Colonic mucosa (tissue), 4 donors: ENCODE measurements at regions not wholly inside any gene's neighbourhood (a gene's known extent, or its start where the extent isn't known, plus 50 kb on each side); places are given as distances from the start of the nearest gene placed in this dataset.

ENCODE experiments used
- DNase-seq: peaks from one replicate; pipeline ENCODE4 v3.0.0-alpha.2; 2020
- H3K27ac ChIP-seq: fragments of 200-600 bp; one replicate; pipeline ENCODE4 v1.8.0; 2021
- H3K27me3 ChIP-seq: fragments of 200-600 bp; one replicate; pipeline ENCODE4 v1.8.0; 2021
- H3K36me3 ChIP-seq: fragments of 200-600 bp; one replicate; pipeline ENCODE4 v1.8.0; 2021
- H3K4me1 ChIP-seq: fragments of 200-600 bp; one replicate; pipeline ENCODE4 v1.8.0; 2021; ENCODE audit warnings: mild to moderate bottlenecking
- H3K4me3 ChIP-seq: fragments of 200-600 bp; one replicate; pipeline ENCODE4 v1.8.0; 2021
- H3K9ac ChIP-seq, 2 donors: one replicate each; pipeline ENCODE4 v1.7.0; 2013; ENCODE audit warnings: control low read depth in 2 of 2, low read depth in 2 of 2, low read length in 2 of 2
- H3K9me3 ChIP-seq: fragments of 200-600 bp; one replicate; pipeline ENCODE4 v1.8.0; 2021
- intact Hi-C: fragments of 100-400 bp; cut with DNase I; formaldehyde crosslinking; loops from one replicate; pipeline ENCODE4 v1.14.1; 2022
- TF ChIP-seq, protein P1 (sequence below): fragments of 200-600 bp; IDR thresholded peaks from one replicate; pipeline ENCODE4 v1.8.0; 2022; ENCODE audit warnings: antibody characterized with exemption, mild to moderate bottlenecking
- donor health status: healthy.
- donor health status: DM: no; HTN: no; CAD: no.
- donor health status: DM: no; HTN: no; CAD: no.

DNA sequence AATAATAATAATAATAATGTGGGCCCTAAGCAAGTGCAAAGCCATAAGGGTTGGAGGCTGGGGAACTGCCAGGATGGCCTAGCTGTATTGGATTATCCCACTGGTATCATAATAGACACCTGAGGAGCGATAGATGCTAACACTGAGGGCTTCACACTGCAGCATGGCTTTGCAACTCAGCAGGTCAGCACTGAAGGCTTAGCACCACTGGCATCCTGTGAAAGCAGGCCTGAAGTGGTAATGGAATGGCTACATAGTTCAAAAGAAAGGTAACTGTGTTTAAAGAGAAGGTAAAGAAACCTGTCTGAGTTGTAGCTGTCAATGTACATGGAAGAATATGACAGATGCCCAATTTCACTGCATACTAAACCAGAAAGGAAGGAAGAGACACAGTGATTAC, 359.0 kb downstream of the OSTF1 start:
- H3K9ac ChIP-seq: no peak overlapping the region
- intact Hi-C loops: no loop called here
- no peaks in the 10 kb centered on the region for H3K36me3 ChIP-seq
- H3K9me3 ChIP-seq: no peaks in the 10 kb centered on the region
- no peaks in the 10 kb centered on the region for H3K4me1 ChIP-seq
- DNase-seq: no peak
- TF ChIP-seq, protein P1, sequence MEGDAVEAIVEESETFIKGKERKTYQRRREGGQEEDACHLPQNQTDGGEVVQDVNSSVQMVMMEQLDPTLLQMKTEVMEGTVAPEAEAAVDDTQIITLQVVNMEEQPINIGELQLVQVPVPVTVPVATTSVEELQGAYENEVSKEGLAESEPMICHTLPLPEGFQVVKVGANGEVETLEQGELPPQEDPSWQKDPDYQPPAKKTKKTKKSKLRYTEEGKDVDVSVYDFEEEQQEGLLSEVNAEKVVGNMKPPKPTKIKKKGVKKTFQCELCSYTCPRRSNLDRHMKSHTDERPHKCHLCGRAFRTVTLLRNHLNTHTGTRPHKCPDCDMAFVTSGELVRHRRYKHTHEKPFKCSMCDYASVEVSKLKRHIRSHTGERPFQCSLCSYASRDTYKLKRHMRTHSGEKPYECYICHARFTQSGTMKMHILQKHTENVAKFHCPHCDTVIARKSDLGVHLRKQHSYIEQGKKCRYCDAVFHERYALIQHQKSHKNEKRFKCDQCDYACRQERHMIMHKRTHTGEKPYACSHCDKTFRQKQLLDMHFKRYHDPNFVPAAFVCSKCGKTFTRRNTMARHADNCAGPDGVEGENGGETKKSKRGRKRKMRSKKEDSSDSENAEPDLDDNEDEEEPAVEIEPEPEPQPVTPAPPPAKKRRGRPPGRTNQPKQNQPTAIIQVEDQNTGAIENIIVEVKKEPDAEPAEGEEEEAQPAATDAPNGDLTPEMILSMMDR: no peak
- H3K4me3 ChIP-seq: no peak overlapping the region
- H3K27me3 ChIP-seq: no peaks in the 10 kb centered on the region
- no peak overlapping the region for H3K27ac ChIP-seq

DNA sequence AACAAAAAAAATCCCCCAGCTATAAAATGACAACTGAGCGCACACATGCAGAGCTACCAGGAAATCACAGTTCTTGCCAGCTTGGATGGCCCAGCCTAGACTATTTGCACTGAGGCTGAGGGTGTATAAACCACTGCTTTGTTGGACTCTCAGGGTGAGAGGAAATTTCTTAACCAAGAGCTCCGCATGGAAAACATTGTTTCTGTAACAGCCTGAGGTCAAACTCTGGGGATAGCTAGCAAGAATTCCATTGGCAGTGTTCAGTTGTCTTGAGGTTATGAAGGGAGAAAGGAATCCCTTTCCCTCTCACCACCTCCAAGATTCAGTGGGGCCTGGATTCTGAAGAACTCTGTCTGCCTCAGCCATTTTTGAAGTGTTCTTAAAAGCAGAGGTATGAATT, 360.0 kb downstream of the OSTF1 start:
- H3K9me3 ChIP-seq: no peaks in the 10 kb centered on the region
- H3K27me3 ChIP-seq: no peaks in the 10 kb centered on the region
- TF ChIP-seq, protein P1: no peak
- no peaks in the 10 kb centered on the region for H3K4me1 ChIP-seq
- peak; percentile 57 for DNase-seq
- no peak overlapping the region for H3K9ac ChIP-seq
- intact Hi-C loops: no loop called here
- peak overlapping the region; percentile 11 for H3K27ac ChIP-seq
- H3K36me3 ChIP-seq: no peaks in the 10 kb centered on the region
- H3K4me3 ChIP-seq: no peak overlapping the region

DNA sequence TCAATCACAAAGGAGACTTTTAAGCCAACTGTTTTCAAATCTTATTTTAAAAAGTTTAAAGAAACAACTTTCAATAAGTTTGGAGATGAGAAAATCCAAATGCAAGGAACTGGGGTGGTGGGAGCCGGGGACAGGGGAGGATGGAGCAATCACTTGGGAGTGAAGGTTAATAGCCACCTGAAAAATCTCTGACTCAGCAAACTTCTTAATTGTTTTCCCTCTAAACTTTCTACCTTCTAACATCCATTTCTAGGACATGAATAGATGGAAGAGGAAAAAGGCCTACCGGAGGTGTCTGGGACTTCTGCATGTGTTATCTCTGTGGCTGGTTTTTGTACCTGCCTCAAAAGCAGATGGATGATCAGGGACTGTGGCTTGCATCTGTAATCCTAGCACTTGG, 360.6 kb downstream of the OSTF1 start:
- Histone ChIP-seq H3K4me1 (no peaks in the 10 kb centered on the region), H3K4me3 (no peak overlapping the region), H3K27ac (peak overlapping the region; percentile 11), H3K27me3 (no peaks in the 10 kb centered on the region), H3K36me3 (no peaks in the 10 kb centered on the region), H3K9me3 (no peaks in the 10 kb centered on the region), H3K9ac (no peak overlapping the region)
- TF ChIP-seq, protein P1: no peak
- intact Hi-C loops: no loop called here
- DNase-seq: no peak

DNA sequence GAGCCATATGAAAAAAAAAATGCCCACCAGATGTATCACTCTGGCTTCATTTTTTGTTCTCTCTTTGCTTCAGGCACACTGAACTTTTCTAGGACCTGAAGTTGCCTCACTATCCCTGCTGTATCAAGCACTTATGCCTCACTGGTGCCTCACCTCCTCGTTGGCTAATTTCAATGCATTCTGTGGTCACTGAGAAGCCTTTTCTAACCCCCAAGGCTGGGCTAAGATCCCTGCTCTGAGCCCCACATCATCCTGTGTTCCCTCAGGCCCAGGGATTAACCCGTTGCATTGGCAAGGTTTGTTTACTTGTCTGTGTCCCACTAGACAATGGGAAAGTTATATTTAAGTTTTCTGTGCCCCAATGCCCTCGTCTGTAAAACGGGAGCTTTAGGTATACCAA, 362.7 kb downstream of the OSTF1 start:
- no peak for DNase-seq
- intact Hi-C loops: no loop called here
- Histone ChIP-seq H3K4me1 (no peaks in the 10 kb centered on the region), H3K9ac (no peak overlapping the region), H3K36me3 (no peaks in the 10 kb centered on the region), H3K4me3 (no peak overlapping the region), H3K9me3 (no peaks in the 10 kb centered on the region), H3K27me3 (no peaks in the 10 kb centered on the region), H3K27ac (no peak overlapping the region)
- TF ChIP-seq, protein P1: no peak

GRCh38 chr9:75451505-75451904, 363.2 kb downstream of the OSTF1 start:
- Histone ChIP-seq H3K27ac (no peak overlapping the region), H3K4me1 (no peaks in the 10 kb centered on the region), H3K9ac (no peak overlapping the region), H3K36me3 (no peaks in the 10 kb centered on the region), H3K4me3 (no peak overlapping the region), H3K9me3 (no peaks in the 10 kb centered on the region), H3K27me3 (no peaks in the 10 kb centered on the region)
- no peak for DNase-seq
- intact Hi-C loops: no loop called here
- TF ChIP-seq, protein P1: no peak

GRCh38 chr9:75452512-75452911, 364.2 kb downstream of the OSTF1 start:
- TF ChIP-seq, protein P1: no peak
- Histone ChIP-seq H3K36me3 (no peaks in the 10 kb centered on the region), H3K9me3 (no peaks in the 10 kb centered on the region), H3K27ac (no peak overlapping the region), H3K27me3 (no peaks in the 10 kb centered on the region), H3K4me1 (no peaks in the 10 kb centered on the region), H3K9ac (no peak overlapping the region), H3K4me3 (no peak overlapping the region)
- intact Hi-C loops: no loop called here
- no peak for DNase-seq
